IPS-18a (cell line): ENCODE measurements at regions not wholly inside any gene's neighbourhood (a gene's known extent, or its start where the extent isn't known, plus 50 kb on each side); places are given as distances from the start of the nearest gene placed in this dataset.
"Not testable (repeated sequence)": the region's sequence is repeated elsewhere in the genome, so short reads cannot be mapped to it uniquely, and the experiment has no call there.

ENCODE experiments used
- H3K27ac ChIP-seq: one replicate; pipeline ENCODE4 v1.5.1; 2013; ENCODE audit warnings: low read length
- H3K27me3 ChIP-seq: one replicate; pipeline ENCODE4 v1.6.1; 2013; ENCODE audit warnings: mild to moderate bottlenecking, low read length; ENCODE audit not compliant: control insufficient read depth, insufficient read depth
- H3K36me3 ChIP-seq: one replicate; pipeline ENCODE4 v1.6.1; 2013; ENCODE audit warnings: low read depth, low read length; ENCODE audit not compliant: control insufficient read depth
- H3K4me1 ChIP-seq: one replicate; pipeline ENCODE4 v1.6.1; 2013; ENCODE audit warnings: low read depth, low read length; ENCODE audit not compliant: control insufficient read depth
- H3K4me3 ChIP-seq: one replicate; pipeline ENCODE4 v1.5.1; 2013; ENCODE audit warnings: low read length
- H3K9ac ChIP-seq: one replicate; pipeline ENCODE4 v1.6.1; 2013; ENCODE audit warnings: mild to moderate bottlenecking, low read length, moderate library complexity
- H3K9me3 ChIP-seq: one replicate; pipeline ENCODE4 v1.6.1; 2013; ENCODE audit warnings: low read depth, low read length; ENCODE audit not compliant: control insufficient read depth

DNA sequence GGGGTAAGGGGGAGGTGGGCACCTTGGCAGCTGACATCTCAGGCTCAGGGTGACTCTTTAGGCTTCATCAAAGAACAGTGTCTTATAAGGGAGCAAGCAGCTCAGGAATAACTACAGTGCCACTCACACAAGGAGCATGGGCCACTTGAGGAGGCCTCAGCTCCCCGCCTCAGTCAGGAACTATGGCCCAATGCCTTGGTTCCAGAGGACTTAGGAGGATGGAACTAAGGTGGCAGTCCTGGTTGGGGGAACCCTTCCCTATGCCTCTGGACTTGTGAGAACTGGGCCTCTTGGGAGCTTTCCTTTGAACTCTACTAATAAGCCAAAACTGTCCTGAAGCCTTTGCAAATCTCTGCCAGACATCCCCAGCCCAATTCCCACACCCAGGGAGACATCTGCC is 160.6 kb downstream of the EFNB1 start:
- H3K9ac ChIP-seq: no peak overlapping the region
- no peaks in the 10 kb centered on the region for H3K27me3 ChIP-seq
- H3K4me1 ChIP-seq: peaks cover 22% of the 10 kb centered on the region
- H3K4me3 ChIP-seq: no peak overlapping the region
- H3K36me3 ChIP-seq: no peaks in the 10 kb centered on the region
- H3K9me3 ChIP-seq: no peaks in the 10 kb centered on the region
- H3K27ac ChIP-seq: no peak overlapping the region

DNA sequence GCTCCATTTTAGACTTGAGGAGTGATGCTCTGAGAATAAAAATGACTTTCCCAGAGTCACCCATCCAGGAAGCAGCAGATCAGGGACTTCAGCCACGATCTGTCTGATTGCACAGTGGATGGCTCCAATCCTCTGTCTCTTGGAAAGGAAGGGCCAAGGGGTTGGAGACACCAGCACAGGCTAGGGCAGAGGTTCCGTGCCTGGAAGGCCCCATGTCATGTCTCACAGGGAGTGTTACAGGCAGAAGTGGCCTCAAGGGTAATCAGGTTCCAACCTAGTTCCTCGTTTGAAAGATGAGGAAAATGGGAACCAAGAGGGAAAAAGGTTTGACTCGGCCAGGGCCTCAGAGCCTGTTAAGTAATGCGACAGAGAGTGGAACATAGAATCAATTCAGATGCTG is 160.0 kb downstream of the EFNB1 start:
- no peaks in the 10 kb centered on the region for H3K9me3 ChIP-seq
- H3K9ac ChIP-seq: no peak overlapping the region
- peaks cover 22% of the 10 kb centered on the region for H3K4me1 ChIP-seq

DNA sequence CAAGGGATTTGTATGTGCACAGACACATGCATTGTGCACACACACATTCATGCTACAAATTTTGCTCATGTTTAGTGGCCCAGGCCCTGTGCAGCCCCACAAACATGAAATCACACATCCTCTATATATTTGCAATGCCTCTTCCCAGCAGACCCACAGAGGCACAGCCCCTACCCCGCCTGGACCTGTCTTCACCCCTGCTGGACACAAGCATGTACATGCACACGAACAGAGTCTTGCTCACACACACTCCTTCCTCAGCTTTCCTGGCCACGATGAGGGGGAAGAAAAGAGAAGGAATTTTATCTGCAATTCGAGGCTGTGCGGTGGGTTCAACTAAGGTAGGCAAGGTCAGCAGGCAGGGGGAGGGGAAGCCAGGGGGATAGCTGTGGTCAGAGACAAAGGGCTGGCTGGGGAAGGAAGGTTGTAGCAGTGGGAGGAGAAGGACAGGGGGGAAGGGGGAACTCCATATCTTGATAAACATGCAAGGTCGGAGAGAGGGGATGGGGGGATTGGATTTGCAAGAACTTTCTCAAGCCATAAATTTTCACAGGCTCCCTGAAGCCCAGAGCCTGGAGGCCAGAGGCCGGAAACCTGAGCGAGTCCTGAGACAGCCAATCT is 156.4 kb downstream of the EFNB1 start:
- Histone ChIP-seq H3K9me3 (no peaks in the 10 kb centered on the region), H3K4me1 (peaks cover 16% of the 10 kb centered on the region), H3K27ac (no peak overlapping the region), H3K4me3 (no peak overlapping the region), H3K27me3 (no peaks in the 10 kb centered on the region), H3K36me3 (no peaks in the 10 kb centered on the region), H3K9ac (no peak overlapping the region)

More for the DNA sequence above, 160.0 kb downstream of the EFNB1 start:
- Histone ChIP-seq H3K27ac (no peak overlapping the region), H3K36me3 (no peaks in the 10 kb centered on the region), H3K4me3 (no peak overlapping the region), H3K27me3 (no peaks in the 10 kb centered on the region)

DNA sequence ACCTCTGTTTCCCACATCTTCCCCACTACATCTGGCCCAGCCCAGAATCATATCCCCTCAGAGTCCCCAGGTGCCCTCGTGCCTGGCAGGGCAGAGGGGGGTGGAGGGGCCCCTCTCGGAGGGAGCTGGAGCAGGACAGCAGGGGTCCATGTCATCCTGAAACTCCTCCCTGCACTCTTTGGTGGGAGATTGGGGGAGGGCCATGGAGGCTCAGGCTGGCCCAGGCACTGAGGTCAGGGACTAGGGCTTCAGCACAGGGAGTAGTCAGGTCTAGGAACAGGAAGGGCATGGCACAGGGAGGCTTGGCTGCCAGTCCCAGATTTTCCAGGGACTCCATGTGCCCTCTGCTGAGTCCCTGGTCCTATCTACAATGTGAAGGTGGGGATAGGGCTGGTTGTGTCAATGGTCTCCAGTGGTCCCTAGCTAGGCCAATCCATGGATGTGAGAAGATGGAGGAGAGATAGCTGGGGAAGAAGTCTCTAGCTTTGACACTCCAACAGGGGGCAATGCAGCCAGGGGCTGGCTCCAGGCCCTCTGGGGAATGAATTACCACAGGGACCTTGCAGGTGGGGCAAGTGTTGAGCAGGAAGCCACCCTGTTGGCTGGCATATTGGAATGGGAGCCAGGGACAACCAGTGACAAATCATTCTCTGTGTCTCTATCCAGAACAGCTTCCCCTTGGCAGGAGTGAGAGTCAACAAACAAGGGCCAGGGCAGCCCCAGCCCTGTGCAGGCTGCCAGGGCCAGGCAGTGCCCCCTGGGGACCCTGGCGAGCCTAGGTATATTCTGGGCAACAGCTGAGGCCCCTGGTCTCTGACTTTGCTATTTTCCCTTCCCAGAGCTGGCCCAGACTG is 154.4 kb downstream of the EFNB1 start:
- Histone ChIP-seq H3K27me3 (no peaks in the 10 kb centered on the region), H3K4me3 (no peak overlapping the region), H3K9ac (no peak overlapping the region), H3K4me1 (peaks cover 13% of the 10 kb centered on the region), H3K27ac (no peak overlapping the region), H3K9me3 (no peaks in the 10 kb centered on the region), H3K36me3 (no peaks in the 10 kb centered on the region)

DNA sequence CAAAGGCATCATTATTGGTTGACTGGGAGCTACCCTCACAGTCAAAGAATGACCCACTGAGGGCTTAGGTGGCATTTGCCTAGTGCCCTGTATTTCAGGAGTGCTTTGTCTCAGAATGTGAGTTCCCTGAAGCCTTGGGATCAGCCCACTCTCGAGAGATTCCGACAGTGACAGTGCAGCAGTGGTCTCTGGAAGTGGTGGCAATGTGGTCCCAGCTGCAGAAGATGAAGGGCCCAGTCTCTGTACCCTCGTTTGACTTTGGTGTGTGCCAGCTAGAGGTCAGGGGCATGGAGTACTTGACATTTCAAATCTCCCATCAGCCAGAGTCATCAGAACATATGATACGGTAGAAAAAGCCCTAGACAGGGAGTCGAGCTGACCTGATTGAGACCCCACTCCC is 153.7 kb downstream of the EFNB1 start:
- Histone ChIP-seq H3K9ac (no peak overlapping the region), H3K36me3 (no peaks in the 10 kb centered on the region), H3K27ac (no peak overlapping the region), H3K4me1 (peaks cover 18% of the 10 kb centered on the region), H3K9me3 (no peaks in the 10 kb centered on the region), H3K27me3 (no peaks in the 10 kb centered on the region), H3K4me3 (no peak overlapping the region)

DNA sequence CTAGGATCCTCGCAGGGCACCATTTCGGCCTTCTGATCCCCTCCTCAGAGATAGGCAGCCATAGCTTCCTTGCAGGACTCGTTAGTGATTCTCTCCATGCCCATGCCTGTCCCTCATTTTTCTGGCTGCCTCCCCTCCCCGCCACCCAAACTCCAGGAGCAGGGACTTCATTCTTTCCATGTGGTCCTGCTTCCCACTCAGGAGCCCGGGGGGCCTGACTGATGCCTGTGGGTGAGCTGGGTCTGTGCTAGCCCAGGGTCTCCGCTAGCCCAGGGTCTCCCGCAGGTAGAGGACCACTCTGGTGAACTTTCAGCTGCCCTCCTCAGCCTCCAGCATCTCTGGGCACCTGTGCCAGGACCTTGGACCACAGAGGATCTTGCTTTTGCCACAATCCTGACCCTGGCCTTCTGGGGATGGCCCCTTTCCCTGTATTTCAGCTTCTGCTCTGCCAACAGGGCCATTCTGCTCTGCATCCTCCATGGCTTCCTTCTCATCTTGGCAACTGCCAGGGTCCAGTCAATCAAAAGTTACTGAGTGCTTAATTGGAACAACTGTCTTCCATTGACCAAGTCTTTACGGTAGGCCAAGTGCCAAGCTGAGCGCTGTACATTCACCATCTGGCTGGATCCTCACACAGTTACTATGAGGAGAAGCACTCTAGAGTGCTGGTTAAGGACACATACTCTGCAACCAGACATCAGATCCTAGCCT is 152.2 kb downstream of the EFNB1 start:
- H3K9ac ChIP-seq: no peak overlapping the region
- H3K4me1 ChIP-seq: peaks cover 18% of the 10 kb centered on the region
- no peak overlapping the region for H3K27ac ChIP-seq
- H3K27me3 ChIP-seq: no peaks in the 10 kb centered on the region
- H3K4me3 ChIP-seq: no peak overlapping the region
- H3K9me3 ChIP-seq: no peaks in the 10 kb centered on the region
- no peaks in the 10 kb centered on the region for H3K36me3 ChIP-seq

DNA sequence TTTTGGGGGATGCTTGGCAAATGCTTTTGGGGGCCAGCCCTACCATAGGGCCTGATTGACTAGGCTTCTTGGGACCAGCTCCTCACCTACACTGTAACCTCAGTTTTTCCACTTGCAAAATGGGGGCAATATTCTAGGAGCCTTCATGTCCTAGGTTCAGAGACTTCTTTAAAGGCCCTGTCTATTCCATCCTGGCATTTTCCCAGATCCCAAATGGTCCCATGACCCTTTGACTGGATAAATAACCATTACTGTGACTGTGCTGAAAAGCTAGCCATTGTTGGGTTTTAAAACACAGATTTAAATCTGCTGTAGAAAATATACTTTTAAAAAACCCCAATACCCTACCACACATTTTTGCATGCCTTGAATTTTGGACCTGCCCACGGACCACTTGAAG is 149.8 kb downstream of the EFNB1 start:
- Histone ChIP-seq H3K4me1 (peaks cover 10% of the 10 kb centered on the region), H3K36me3 (no peaks in the 10 kb centered on the region), H3K9ac (no peak overlapping the region), H3K4me3 (no peak overlapping the region), H3K27ac (no peak overlapping the region), H3K9me3 (no peaks in the 10 kb centered on the region), H3K27me3 (no peaks in the 10 kb centered on the region)

DNA sequence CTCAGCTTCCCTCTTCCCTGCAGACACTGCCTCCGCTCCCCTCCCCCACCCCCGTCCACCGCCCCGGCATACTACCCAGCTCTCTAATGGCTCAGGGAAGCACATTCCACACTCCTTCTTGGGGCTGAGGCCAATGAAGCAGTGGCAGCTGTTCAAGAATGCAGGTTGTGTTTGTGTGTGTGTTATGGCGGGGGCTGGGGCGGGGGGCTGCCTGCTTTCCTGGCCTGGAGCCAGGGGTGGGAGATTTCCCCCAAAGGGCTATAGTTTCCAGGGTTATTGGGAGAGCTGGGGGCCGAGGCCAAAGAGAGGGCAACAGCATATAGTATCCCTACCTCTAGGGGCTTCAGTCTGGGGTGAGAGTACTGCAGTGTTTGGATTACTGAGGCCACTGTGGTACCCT is 149.4 kb downstream of the EFNB1 start:
- Histone ChIP-seq H3K27me3 (no peaks in the 10 kb centered on the region), H3K9ac (no peak overlapping the region), H3K9me3 (no peaks in the 10 kb centered on the region), H3K4me3 (no peak overlapping the region), H3K4me1 (peaks cover 10% of the 10 kb centered on the region), H3K36me3 (no peaks in the 10 kb centered on the region), H3K27ac (no peak overlapping the region)

DNA sequence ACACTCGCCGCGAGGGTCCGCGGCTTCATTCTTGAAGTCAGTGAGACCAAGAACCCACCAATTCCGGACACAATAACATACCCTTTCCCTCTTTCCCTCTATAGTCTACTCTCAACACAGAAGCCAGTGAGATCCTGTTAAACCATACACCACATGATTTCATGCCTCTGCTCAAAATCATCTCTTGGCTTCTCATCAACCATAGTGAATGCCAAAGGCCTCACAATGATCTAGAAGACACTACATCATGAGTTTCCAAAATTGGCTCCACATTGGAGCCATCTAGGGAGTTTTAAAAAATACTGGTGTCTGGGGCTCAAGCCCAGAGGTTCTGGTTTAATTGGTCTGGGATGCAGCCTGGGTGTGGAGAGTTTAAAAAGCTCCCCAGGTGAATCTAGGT is 124.5 kb downstream of the EFNB1 start:
- no peaks in the 10 kb centered on the region for H3K36me3 ChIP-seq
- no peaks in the 10 kb centered on the region for H3K27me3 ChIP-seq
- peaks cover 7% of the 10 kb centered on the region for H3K9me3 ChIP-seq
- H3K4me1 ChIP-seq: no peaks in the 10 kb centered on the region
- H3K4me3 ChIP-seq: no peak overlapping the region
- H3K27ac ChIP-seq: no peak overlapping the region
- H3K9ac ChIP-seq: no peak overlapping the region

DNA sequence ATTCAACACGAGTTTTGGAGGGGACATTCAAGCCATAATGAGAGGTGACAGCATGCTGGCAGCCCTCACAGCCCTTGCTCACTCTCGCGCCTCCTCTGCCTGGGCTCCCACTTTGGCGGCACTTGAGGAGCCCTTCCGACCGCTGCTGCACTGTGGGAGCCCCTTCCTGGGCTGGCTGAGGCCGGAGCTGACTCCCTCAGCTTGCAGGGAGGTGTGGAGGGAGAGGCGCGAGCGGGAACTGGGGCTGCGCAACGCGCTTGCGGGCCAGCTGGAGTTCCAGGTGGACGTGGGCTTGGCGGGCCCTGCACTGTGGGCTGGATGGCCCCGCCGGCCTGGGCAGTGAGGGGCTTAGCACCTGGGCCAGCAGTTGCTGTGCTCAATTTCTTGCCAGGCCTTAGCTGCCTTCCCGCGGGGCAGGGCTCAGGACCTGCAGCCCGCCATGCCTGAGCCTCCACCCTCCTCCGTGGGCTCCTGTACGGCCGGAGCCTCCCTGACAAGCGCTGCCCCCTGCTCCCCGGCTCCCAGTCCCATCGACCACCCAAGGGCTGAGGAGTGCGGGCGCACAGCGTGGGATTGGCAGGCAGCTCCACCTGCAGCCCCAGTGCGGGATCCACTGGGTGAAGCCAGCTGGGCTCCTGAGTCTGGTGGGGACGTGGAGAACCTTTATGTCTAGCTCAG is 123.3 kb downstream of the EFNB1 start:
- not testable (repeated sequence) for H3K27me3 ChIP-seq, H3K9me3 ChIP-seq, H3K9ac ChIP-seq, H3K36me3 ChIP-seq, H3K4me3 ChIP-seq, H3K27ac ChIP-seq, H3K4me1 ChIP-seq

DNA sequence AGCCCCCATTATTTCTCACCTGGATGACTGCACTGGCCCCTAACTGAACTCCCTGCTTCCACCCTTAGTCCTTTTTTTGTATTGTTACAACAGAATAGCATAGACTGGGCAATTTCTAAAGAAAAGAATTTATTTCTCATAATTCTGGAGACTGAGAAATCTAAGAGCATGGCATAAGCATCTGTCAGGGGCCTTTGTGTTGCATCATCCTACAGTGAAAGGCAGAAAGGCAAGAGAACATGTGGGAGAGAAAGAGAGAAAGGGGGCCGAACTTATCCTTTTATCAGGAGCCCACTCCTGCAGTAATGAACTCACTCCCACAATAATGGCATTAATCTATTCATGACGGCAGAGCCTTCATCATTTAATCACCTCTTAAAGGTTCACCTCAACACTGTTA is 122.1 kb downstream of the EFNB1 start:
- H3K36me3 ChIP-seq: no peaks in the 10 kb centered on the region
- H3K9me3 ChIP-seq: peaks cover 7% of the 10 kb centered on the region
- no peak overlapping the region for H3K4me3 ChIP-seq
- no peak overlapping the region for H3K9ac ChIP-seq
- no peak overlapping the region for H3K27ac ChIP-seq
- no peaks in the 10 kb centered on the region for H3K4me1 ChIP-seq
- no peaks in the 10 kb centered on the region for H3K27me3 ChIP-seq
